ENCODE measurements at regions not wholly inside any gene's neighbourhood (a gene's known extent, or its start where the extent isn't known, plus 50 kb on each side); places are given as distances from the start of the nearest gene placed in this dataset.

GRCh38 chr10:88127269-88127668 lies 263.8 kb downstream of the PTEN start:
- no peak for TF ChIP-seq CTCF (IDR thresholded peaks at IDR 0.05; ENCODE audit: insufficient read depth, low read depth, low read length, missing control alignments)
- no peak for DNase-seq (ENCODE audit: low read depth)
- H3K4me3 ChIP-seq (ENCODE audit: low read depth, low read length): no peak overlapping the region

- DNase-seq (ENCODE audit: low read depth): no peak
- H3K4me3 ChIP-seq (ENCODE audit: low read depth, low read length): no peak overlapping the region
- TF ChIP-seq CTCF (IDR thresholded peaks at IDR 0.05; ENCODE audit: insufficient read depth, low read depth, low read length, missing control alignments): no peak
Measured at GRCh38 chr10:88127766-88128165, 264.3 kb downstream of the PTEN start.

GRCh38 chr10:88129013-88129412 lies 265.6 kb downstream of the PTEN start:
- no peak for TF ChIP-seq CTCF (IDR thresholded peaks at IDR 0.05; ENCODE audit: insufficient read depth, low read depth, low read length, missing control alignments)
- DNase-seq (ENCODE audit: low read depth): no peak
- no peak overlapping the region for H3K4me3 ChIP-seq (ENCODE audit: low read depth, low read length)

DNA sequence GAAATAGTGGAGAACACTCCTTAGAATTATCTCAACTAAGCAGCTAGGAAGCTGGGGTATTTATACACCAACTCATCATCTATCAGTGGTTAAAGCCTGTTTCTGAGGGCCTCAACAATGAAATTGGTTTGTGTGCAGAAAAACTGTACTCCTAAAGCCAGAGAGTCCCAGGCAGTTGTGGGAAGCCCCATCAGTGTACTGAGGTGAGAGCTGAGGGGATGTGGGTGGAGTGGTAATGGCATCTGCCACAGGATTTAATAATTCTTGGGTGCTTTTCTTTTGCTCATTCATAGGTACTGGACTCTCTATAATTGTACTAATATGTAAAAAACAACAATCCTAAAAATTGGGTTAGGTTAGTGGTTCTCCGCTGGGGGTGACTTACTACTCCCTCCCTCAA lies 267.5 kb downstream of the PTEN start:
- DNase-seq (ENCODE audit: low read depth): peak; percentile 21
- TF ChIP-seq CTCF (IDR thresholded peaks at IDR 0.05; ENCODE audit: insufficient read depth, low read depth, low read length, missing control alignments): no peak
- no peak overlapping the region for H3K4me3 ChIP-seq (ENCODE audit: low read depth, low read length)

GRCh38 chr10:88131511-88132139 lies 268.2 kb downstream of the PTEN start:
- no peak overlapping the region for H3K4me3 ChIP-seq (ENCODE audit: low read depth, low read length)
- no peak for DNase-seq (ENCODE audit: low read depth)
- no peak for TF ChIP-seq CTCF (IDR thresholded peaks at IDR 0.05; ENCODE audit: insufficient read depth, low read depth, low read length, missing control alignments)

DNA sequence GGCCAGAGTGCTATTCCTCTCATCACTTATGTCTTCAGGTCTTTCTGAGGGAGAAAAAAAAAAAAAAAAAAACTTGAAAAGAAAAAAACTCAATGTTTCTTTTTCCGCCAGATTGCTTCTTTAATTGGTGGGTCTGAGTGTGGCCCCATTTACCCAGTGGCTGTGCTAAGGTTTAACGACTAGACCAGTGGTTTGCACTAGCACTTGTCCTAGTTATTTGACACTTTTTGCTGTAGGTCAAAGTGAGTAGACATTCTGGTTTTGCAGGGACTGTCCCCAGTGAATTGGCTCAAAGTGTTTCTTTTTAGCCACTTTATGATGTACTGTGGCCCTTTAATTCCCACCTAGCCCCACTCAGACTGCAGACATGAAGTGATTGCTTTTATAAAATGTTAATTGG lies 273.3 kb downstream of the PTEN start:
- no peak overlapping the region for H3K4me3 ChIP-seq (ENCODE audit: low read depth, low read length)
- no peak for TF ChIP-seq CTCF (IDR thresholded peaks at IDR 0.05; ENCODE audit: insufficient read depth, low read depth, low read length, missing control alignments)
- DNase-seq (ENCODE audit: low read depth): peak; percentile 31

DNA sequence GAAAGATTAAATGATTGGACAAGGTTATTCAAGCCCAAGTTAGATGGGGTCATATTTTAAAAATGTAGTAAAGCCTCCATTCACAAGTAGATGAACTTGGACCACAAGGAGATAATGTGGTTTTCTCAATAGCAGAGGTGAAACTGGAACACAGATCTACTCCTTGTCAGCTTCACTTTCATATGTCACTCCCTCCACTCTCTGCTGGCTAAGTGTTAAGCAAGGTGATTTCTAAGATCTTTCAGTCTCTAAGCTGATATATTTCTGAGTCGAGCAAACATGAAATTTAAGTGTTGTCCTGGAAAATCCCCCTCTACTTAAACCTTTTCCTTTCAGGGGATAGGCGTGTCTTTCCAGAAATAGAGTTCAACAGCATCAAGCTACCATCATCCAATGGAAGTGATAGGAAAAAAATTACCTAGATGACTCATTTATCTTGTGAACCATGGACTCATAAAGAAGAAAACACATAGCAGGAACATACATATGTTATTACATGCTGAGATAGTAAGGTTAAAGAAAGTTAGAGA lies 275.0 kb downstream of the PTEN start:
- TF ChIP-seq CTCF (IDR thresholded peaks at IDR 0.05; ENCODE audit: insufficient read depth, low read depth, low read length, missing control alignments): no peak
- peak; percentile 92 for DNase-seq (ENCODE audit: low read depth)
- no peak overlapping the region; the same call in 1 of the 2 replicates for H3K4me3 ChIP-seq (ENCODE audit: low read depth, low read length)
